PFSK-1 (cell line): ENCODE measurements at regions not wholly inside any gene's neighbourhood (a gene's known extent, or its start where the extent isn't known, plus 50 kb on each side); places are given as distances from the start of the nearest gene placed in this dataset.

Experiments used
- FOXP2 ChIP-seq: optimal IDR thresholded peaks from 2 replicates; pipeline ENCODE3; 2011; ENCODE audit warnings: borderline replicate concordance, control low read depth, inconsistent platforms; ENCODE audit not compliant: insufficient read depth; ENCODE audit errors: extremely low read length, extremely low read depth
- POLR2AphosphoS5 ChIP-seq: IDR thresholded peaks from 2 replicates; pipeline ENCODE4 v1.6.1; 2012; ENCODE audit warnings: low read depth, mild to moderate bottlenecking, control low read depth, low read length, moderate library complexity
- REST ChIP-seq, 2 experiments: IDR thresholded peaks; 2 replicates each; pipeline versions ENCODE4 v1.6.1 to v1.8.0; 2011 to 2012; ENCODE audit warnings: low read depth in 2 of 2, low read length in 2 of 2, control low read depth in 1 of 2, inconsistent platforms in 1 of 2, mild to moderate bottlenecking in 1 of 2, moderate library complexity in 1 of 2; ENCODE audit not compliant: insufficient read depth in 1 of 2
- SIN3A ChIP-seq: IDR thresholded peaks from 2 replicates; pipeline ENCODE4 v1.6.1; 2012; ENCODE audit warnings: mild to moderate bottlenecking, low read length, moderate library complexity, borderline replicate concordance; ENCODE audit not compliant: insufficient read depth
- TAF1 ChIP-seq: IDR thresholded peaks from 2 replicates; pipeline ENCODE4 v1.6.1; 2012; ENCODE audit warnings: low read length, control low read depth, borderline replicate concordance; ENCODE audit not compliant: insufficient read depth

GRCh38 chr17:14499976-14500375, 199.1 kb downstream of the HS3ST3B1 start:
- TF ChIP-seq FOXP2 (no peak), REST (IDR thresholded peaks at IDR 0.05; ENCODE audit: insufficient read depth in 1 of 2, low read depth in 2 of 2, low read length in 2 of 2) (no peak), POLR2AphosphoS5 (no peak), TAF1 (no peak), SIN3A (no peak)

DNA sequence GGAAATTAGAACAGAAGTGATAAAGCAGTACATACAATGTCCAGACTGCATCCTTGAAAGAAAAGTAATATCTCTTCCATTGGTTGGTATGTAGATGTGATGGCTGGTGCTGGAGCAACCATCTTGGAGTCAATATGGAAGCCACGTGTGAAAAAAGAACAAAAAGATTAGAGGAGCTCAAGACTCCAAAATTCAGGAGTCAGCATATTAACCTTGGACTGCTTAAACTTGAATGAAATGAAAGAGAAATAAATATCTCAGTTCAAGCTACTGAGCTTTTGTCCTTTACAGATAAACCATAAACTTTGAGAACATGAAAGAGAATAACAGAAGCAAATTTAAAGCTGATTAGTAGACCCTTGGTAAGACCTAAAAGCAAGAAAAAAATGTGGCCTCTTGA, 197.9 kb downstream of the HS3ST3B1 start:
- no peak for TF ChIP-seq TAF1
- TF ChIP-seq POLR2AphosphoS5: no peak
- no peak for TF ChIP-seq FOXP2
- TF ChIP-seq SIN3A: no peak
- no peak for TF ChIP-seq REST (IDR thresholded peaks at IDR 0.05; ENCODE audit: insufficient read depth in 1 of 2, low read depth in 2 of 2, low read length in 2 of 2)

DNA sequence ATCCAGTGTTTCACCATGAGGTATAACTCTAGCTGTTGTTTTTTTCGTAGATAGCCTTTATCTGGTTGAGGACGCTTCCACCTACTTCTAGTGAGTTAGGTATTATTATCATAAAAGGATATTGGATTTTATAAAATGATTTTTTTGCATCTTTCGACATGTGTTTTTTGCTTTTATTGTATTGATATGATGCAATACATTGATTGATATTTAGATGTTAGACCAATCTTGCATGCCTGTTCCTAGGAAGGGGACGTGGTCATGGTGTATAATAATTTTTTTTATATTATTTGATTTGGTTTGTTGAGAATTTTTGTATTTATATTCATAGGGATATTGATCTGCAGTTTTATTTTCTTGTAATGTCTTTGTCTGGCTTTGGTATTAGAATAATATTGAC, 193.3 kb downstream of the HS3ST3B1 start:
- TF ChIP-seq SIN3A: no peak
- no peak for TF ChIP-seq POLR2AphosphoS5
- no peak for TF ChIP-seq REST (IDR thresholded peaks at IDR 0.05; ENCODE audit: insufficient read depth in 1 of 2, low read depth in 2 of 2, low read length in 2 of 2)
- no peak for TF ChIP-seq TAF1
- TF ChIP-seq FOXP2: no peak

DNA sequence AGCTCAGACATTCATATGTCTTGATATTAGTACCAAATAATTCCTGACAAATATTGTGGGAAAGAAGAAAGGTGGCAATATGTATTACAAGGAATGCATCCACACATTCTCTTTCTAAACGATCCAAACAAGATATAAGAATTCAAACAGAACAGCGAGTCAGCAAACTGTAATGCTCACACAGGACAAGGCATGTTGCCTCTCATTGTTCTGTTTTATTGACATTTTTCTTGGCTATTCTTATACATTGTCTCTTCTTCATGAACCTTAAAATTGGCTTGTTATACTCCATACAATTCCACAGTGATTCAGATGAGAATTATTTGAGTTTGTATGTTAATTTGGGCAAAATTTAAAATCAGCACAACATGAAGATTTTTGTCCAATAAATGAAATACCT, 189.1 kb downstream of the HS3ST3B1 start:
- TF ChIP-seq POLR2AphosphoS5 (no peak), FOXP2 (no peak), TAF1 (no peak), SIN3A (no peak), REST (IDR thresholded peaks at IDR 0.05; ENCODE audit: insufficient read depth in 1 of 2, low read depth in 2 of 2, low read length in 2 of 2) (no peak)

- TF ChIP-seq TAF1 (no peak), FOXP2 (no peak), POLR2AphosphoS5 (no peak), REST (IDR thresholded peaks at IDR 0.05; ENCODE audit: insufficient read depth in 1 of 2, low read depth in 2 of 2, low read length in 2 of 2) (no peak), SIN3A (no peak)
Measured at GRCh38 chr17:14488958-14489550, 188.2 kb downstream of the HS3ST3B1 start.
